HEK293 (cell line): ENCODE measurements at regions not wholly inside any gene's neighbourhood (a gene's known extent, or its start where the extent isn't known, plus 50 kb on each side); places are given as distances from the start of the nearest gene placed in this dataset.

Source experiments
- CTCF ChIA-PET: fragments of 350-600 bp; formaldehyde crosslinking; extraction: SDS; loops from one replicate; lab custom pipeline; 2021; ENCODE audit warnings: antibody characterized with exemption; lab: Yijun Ruan, JAX
- POLR2A ChIA-PET: fragments of 300-600 bp; formaldehyde crosslinking; extraction: SDS; loops from one replicate; lab custom pipeline; 2020; ENCODE audit warnings: antibody characterized with exemption, inconsistent platforms; lab: Yijun Ruan, JAX
- H3K27ac ChIP-seq: fragments of 200-500 bp; sonication (Bioruptor generic); 2 replicates; pipeline ENCODE4 v1.5.1; 2014; ENCODE audit warnings: low read depth, low read length, control low read depth, inconsistent platforms; ENCODE audit errors: extremely low read depth
- H3K36me3 ChIP-seq, 2 experiments: fragments of 200-500 bp in 1 of 2; sonication (Bioruptor generic) in 1 of 2; 1 replicate in 1 of 2; 2 replicates in 1 of 2; pipeline ENCODE4 v1.5.1; 2014 to 2017; ENCODE audit warnings: inconsistent platforms in 2 of 2, low read length in 2 of 2; ENCODE audit not compliant: control insufficient read depth in 2 of 2, insufficient read depth in 1 of 2
- H3K4me1 ChIP-seq: fragments of 200-500 bp; sonication (Bioruptor generic); 2 replicates; pipeline ENCODE4 v1.5.1; 2014; ENCODE audit warnings: mild to moderate bottlenecking, low read length, inconsistent platforms; ENCODE audit not compliant: control insufficient read depth, insufficient read depth
- H3K4me3 ChIP-seq: 2 replicates; pipeline ENCODE4 v1.5.1; 2011; ENCODE audit warnings: low read depth, mild to moderate bottlenecking, control low read depth, low read length, moderate library complexity
- H3K9me3 ChIP-seq: fragments of 200-500 bp; sonication (Bioruptor generic); 2 replicates; pipeline ENCODE4 v1.5.1; 2014; ENCODE audit warnings: low read depth, low read length, inconsistent platforms; ENCODE audit not compliant: control insufficient read depth, insufficient read depth
- BCL11B ChIP-seq: fragments of 450-650 bp; formaldehyde crosslinking; IDR thresholded peaks from 2 replicates; pipeline ENCODE4 v1.5.1; 2016; ENCODE audit warnings: low read depth, missing biosample characterization, missing genetic modification characterization
- PRDM1 ChIP-seq: fragments of 450-650 bp; formaldehyde crosslinking; IDR thresholded peaks from 2 replicates; pipeline ENCODE4; 2016; ENCODE audit warnings: missing biosample characterization, missing genetic modification characterization
- YY2 ChIP-seq: fragments of 450-650 bp; formaldehyde crosslinking; IDR thresholded peaks from 2 replicates; pipeline ENCODE4 v1.5.1; 2016; ENCODE audit warnings: missing biosample characterization, missing genetic modification characterization
- ZNF114 ChIP-seq: fragments of 450-650 bp; formaldehyde crosslinking; IDR thresholded peaks from 2 replicates; pipeline ENCODE4 v1.5.0; 2017; ENCODE audit warnings: missing biosample characterization, missing genetic modification characterization
- ZNF138 ChIP-seq: fragments of 450-650 bp; formaldehyde crosslinking; IDR thresholded peaks from 2 replicates; pipeline ENCODE4 v1.5.1; 2016; ENCODE audit warnings: missing biosample characterization, missing genetic modification characterization, borderline replicate concordance
- ZNF16 ChIP-seq: fragments of 450-650 bp; formaldehyde crosslinking; IDR thresholded peaks from 2 replicates; pipeline ENCODE4 v1.5.1; 2016; ENCODE audit warnings: low read depth, missing biosample characterization, missing genetic modification characterization
- ZNF239 ChIP-seq: fragments of 450-650 bp; formaldehyde crosslinking; IDR thresholded peaks from 2 replicates; pipeline ENCODE4 v1.5.1; 2016; ENCODE audit warnings: missing biosample characterization, missing genetic modification characterization
- ZNF274 ChIP-seq, 2 experiments: fragments of 200-500 bp in 1 of 2; fragments of 450-650 bp in 1 of 2; sonication (Bioruptor generic) in 1 of 2; formaldehyde crosslinking in 1 of 2; IDR thresholded peaks; 2 replicates each; pipeline versions ENCODE4 v1.5.1 to v1.6.1; 2014 to 2016; ENCODE audit warnings: borderline replicate concordance in 1 of 2, inconsistent platforms in 1 of 2, low read length in 1 of 2, missing biosample characterization in 1 of 2, missing genetic modification characterization in 1 of 2
- ZNF433 ChIP-seq: fragments of 450-650 bp; formaldehyde crosslinking; IDR thresholded peaks from 2 replicates; pipeline ENCODE4 v1.5.1; 2016; ENCODE audit warnings: missing biosample characterization, missing genetic modification characterization, low read depth
- ZNF560 ChIP-seq: fragments of 450-650 bp; formaldehyde crosslinking; IDR thresholded peaks from 2 replicates; pipeline ENCODE4 v1.5.1; 2017; ENCODE audit warnings: missing biosample characterization, missing genetic modification characterization, borderline replicate concordance
- ZNF610 ChIP-seq: fragments of 450-650 bp; formaldehyde crosslinking; IDR thresholded peaks from 2 replicates; pipeline ENCODE4 v1.5.1; 2016; ENCODE audit warnings: missing biosample characterization, missing genetic modification characterization, borderline replicate concordance
- ZNF76 ChIP-seq: fragments of 450-650 bp; formaldehyde crosslinking; IDR thresholded peaks from 2 replicates; pipeline ENCODE4; 2016; ENCODE audit warnings: low read depth, missing biosample characterization, missing genetic modification characterization, borderline replicate concordance
- TF ChIP-seq, protein P1 (sequence below): fragments of 450-650 bp; formaldehyde crosslinking; IDR thresholded peaks from 2 replicates; pipeline ENCODE4 v1.5.1; 2016; ENCODE audit warnings: missing biosample characterization, missing genetic modification characterization
- TF ChIP-seq, protein P2 (sequence below): fragments of 450-650 bp; formaldehyde crosslinking; conservative IDR thresholded peaks from 2 replicates; pipeline ENCODE4 v1.5.1; 2016; ENCODE audit warnings: low read depth, missing biosample characterization, missing genetic modification characterization
- TF ChIP-seq, protein P3 (sequence below): fragments of 450-650 bp; formaldehyde crosslinking; IDR thresholded peaks from 2 replicates; pipeline ENCODE4 v1.5.1; 2016; ENCODE audit warnings: missing biosample characterization, missing genetic modification characterization
- TF ChIP-seq, protein P4 (sequence below): fragments of 450-650 bp; formaldehyde crosslinking; IDR thresholded peaks from 2 replicates; pipeline ENCODE4 v1.5.1; 2017; ENCODE audit warnings: missing biosample characterization, missing genetic modification characterization
- TF ChIP-seq, protein P5 (sequence below): fragments of 450-650 bp; formaldehyde crosslinking; IDR thresholded peaks from 2 replicates; pipeline ENCODE4 v1.5.1; 2016; ENCODE audit warnings: missing biosample characterization, missing genetic modification characterization
- TF ChIP-seq, protein P6 (sequence below): fragments of 450-650 bp; formaldehyde crosslinking; IDR thresholded peaks from 2 replicates; pipeline ENCODE4 v1.5.1; 2017; ENCODE audit warnings: missing biosample characterization, missing genetic modification characterization

DNA sequence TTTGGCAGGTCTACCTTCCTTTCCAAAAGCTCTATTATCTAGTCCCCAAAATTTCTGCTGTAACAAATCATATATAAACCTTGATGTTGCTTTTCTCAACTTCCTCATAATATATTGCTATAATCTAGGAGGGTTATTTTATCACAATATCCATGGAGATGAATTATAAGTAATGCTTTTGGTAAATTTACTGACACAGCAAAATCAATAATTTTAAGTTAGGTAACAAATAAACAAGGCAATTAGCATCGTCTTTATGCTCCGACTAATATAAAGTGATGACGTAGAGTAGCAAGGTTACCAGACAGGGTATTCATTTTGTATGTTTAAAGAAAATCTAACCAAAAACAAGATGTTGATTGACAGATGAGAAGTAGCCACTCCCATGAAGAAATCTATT is 132.3 kb upstream of the ST8SIA4 start:
- no peak for TF ChIP-seq ZNF274 (IDR thresholded peaks at IDR 0.05; ENCODE audit: low read length)
- no peak for TF ChIP-seq ZNF274 (tag by site-specific recombination; IDR thresholded peaks at IDR 0.05; ENCODE audit: borderline replicate concordance)
- no peak for TF ChIP-seq ZNF114 (tag by site-specific recombination)
- no peak for TF ChIP-seq ZNF560 (tag by site-specific recombination)
- TF ChIP-seq ZNF239 (tag by site-specific recombination), result no peak
- TF ChIP-seq ZNF138 (tag by site-specific recombination), result no peak
- Histone ChIP-seq H3K4me3 (no peak overlapping the region), H3K36me3 (no peaks in the 10 kb centered on the region), H3K4me1 (no peaks in the 10 kb centered on the region), H3K27ac (no peak overlapping the region), H3K9me3 (no peaks in the 10 kb centered on the region)
- ChIA-PET POLR2A (no interaction called here), CTCF (no interaction called here)

DNA sequence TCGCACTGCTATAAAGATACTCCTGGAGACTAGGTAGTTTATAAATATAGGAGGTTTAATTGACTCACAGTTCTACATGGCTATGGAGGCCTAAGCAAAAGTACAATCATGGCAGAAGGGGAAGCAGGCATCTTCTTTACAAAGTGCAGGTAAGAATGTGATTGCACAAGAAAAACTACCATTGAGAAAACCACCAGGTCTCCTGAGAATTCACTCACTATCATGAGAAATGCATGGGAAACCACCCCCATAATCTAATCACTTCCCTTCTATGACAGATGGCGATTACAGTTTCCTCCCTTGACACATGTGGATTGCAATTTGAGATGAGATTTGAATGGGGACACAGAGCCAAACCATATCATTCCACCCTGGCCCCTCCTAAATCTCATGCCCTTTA is 121.2 kb upstream of the ST8SIA4 start:
- H3K36me3 ChIP-seq, result no peaks in the 10 kb centered on the region
- no peak overlapping the region for H3K4me3 ChIP-seq
- TF ChIP-seq PRDM1 (tag by site-specific recombination) (no peak), ZNF16 (tag by site-specific recombination) (no peak), ZNF76 (tag by site-specific recombination) (no peak), YY2 (tag by site-specific recombination) (no peak), ZNF610 (tag by site-specific recombination) (no peak)
- TF ChIP-seq, protein P1, sequence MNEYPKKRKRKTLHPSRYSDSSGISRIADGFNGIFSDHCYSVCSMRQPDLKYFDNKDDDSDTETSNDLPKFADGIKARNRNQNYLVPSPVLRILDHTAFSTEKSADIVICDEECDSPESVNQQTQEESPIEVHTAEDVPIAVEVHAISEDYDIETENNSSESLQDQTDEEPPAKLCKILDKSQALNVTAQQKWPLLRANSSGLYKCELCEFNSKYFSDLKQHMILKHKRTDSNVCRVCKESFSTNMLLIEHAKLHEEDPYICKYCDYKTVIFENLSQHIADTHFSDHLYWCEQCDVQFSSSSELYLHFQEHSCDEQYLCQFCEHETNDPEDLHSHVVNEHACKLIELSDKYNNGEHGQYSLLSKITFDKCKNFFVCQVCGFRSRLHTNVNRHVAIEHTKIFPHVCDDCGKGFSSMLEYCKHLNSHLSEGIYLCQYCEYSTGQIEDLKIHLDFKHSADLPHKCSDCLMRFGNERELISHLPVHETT (tag by site-specific recombination), result no peak
- TF ChIP-seq, protein P2, sequence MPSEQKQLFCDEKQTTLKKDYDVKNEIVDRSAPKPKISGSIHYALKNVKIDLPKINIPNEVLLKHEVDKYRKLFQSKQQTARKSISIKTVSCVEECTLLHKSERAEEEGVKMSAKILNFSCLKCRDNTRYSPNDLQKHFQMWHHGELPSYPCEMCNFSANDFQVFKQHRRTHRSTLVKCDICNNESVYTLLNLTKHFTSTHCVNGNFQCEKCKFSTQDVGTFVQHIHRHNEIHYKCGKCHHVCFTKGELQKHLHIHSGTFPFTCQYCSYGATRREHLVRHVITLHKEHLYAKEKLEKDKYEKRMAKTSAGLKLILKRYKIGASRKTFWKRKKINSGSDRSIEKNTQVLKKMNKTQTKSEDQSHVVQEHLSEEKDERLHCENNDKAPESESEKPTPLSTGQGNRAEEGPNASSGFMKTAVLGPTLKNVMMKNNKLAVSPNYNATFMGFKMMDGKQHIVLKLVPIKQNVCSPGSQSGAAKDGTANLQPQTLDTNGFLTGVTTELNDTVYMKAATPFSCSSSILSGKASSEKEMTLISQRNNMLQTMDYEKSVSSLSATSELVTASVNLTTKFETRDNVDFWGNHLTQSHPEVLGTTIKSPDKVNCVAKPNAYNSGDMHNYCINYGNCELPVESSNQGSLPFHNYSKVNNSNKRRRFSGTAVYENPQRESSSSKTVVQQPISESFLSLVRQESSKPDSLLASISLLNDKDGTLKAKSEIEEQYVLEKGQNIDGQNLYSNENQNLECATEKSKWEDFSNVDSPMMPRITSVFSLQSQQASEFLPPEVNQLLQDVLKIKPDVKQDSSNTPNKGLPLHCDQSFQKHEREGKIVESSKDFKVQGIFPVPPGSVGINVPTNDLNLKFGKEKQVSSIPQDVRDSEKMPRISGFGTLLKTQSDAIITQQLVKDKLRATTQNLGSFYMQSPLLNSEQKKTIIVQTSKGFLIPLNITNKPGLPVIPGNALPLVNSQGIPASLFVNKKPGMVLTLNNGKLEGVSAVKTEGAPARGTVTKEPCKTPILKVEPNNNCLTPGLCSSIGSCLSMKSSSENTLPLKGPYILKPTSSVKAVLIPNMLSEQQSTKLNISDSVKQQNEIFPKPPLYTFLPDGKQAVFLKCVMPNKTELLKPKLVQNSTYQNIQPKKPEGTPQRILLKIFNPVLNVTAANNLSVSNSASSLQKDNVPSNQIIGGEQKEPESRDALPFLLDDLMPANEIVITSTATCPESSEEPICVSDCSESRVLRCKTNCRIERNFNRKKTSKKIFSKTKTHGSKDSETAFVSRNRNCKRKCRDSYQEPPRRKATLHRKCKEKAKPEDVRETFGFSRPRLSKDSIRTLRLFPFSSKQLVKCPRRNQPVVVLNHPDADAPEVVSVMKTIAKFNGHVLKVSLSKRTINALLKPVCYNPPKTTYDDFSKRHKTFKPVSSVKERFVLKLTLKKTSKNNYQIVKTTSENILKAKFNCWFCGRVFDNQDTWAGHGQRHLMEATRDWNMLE, result no peak
- TF ChIP-seq, protein P3, sequence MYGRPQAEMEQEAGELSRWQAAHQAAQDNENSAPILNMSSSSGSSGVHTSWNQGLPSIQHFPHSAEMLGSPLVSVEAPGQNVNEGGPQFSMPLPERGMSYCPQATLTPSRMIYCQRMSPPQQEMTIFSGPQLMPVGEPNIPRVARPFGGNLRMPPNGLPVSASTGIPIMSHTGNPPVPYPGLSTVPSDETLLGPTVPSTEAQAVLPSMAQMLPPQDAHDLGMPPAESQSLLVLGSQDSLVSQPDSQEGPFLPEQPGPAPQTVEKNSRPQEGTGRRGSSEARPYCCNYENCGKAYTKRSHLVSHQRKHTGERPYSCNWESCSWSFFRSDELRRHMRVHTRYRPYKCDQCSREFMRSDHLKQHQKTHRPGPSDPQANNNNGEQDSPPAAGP (tag by site-specific recombination), result no peak
- ChIA-PET POLR2A (no interaction called here), CTCF (no interaction called here)
- no peak overlapping the region for H3K27ac ChIP-seq
- H3K9me3 ChIP-seq, result no peaks in the 10 kb centered on the region
- H3K4me1 ChIP-seq, result no peaks in the 10 kb centered on the region

DNA sequence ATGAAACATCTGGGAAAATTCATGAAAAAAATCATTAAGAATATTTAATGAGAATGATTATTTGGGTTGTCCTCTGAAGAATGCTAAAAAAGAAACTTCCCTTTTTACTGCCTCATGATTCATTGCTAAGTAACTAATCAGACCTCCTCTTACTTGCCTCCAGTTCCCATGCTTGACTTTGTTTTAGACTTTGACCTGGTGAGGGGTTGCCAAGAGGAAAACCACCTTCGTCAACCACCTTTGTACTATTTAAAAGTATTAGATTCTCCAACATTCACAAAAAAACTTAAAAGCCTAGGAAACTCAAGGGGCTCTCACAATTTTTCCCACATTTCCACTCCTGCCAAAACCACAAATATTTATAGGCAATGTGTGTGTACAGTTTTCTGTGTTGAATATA is 115.2 kb upstream of the ST8SIA4 start:
- H3K36me3 ChIP-seq, result no peaks in the 10 kb centered on the region
- no peak overlapping the region for H3K27ac ChIP-seq
- ChIA-PET CTCF (no interaction called here), POLR2A (no interaction called here)
- no peaks in the 10 kb centered on the region for H3K9me3 ChIP-seq
- H3K4me3 ChIP-seq, result no peak overlapping the region
- no peaks in the 10 kb centered on the region for H3K4me1 ChIP-seq
- TF ChIP-seq, protein P4, sequence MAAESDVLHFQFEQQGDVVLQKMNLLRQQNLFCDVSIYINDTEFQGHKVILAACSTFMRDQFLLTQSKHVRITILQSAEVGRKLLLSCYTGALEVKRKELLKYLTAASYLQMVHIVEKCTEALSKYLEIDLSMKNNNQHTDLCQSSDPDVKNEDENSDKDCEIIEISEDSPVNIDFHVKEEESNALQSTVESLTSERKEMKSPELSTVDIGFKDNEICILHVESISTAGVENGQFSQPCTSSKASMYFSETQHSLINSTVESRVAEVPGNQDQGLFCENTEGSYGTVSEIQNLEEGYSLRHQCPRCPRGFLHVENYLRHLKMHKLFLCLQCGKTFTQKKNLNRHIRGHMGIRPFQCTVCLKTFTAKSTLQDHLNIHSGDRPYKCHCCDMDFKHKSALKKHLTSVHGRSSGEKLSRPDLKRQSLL (tag by site-specific recombination), result no peak
- TF ChIP-seq BCL11B (tag by site-specific recombination) (no peak), ZNF433 (tag by site-specific recombination) (no peak)
- TF ChIP-seq, protein P5, sequence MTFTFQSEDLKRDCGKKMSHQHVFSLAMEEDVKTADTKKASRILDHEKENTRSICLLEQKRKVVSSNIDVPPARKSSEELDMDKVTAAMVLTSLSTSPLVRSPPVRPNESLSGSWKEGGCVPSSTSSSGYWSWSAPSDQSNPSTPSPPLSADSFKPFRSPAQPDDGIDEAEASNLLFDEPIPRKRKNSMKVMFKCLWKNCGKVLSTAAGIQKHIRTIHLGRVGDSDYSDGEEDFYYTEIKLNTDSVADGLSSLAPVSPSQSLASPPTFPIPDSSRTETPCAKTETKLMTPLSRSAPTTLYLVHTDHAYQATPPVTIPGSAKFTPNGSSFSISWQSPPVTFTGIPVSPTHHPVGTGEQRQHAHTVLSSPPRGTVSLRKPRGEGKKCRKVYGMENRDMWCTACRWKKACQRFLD (tag by site-specific recombination), result no peak
- TF ChIP-seq, protein P6, sequence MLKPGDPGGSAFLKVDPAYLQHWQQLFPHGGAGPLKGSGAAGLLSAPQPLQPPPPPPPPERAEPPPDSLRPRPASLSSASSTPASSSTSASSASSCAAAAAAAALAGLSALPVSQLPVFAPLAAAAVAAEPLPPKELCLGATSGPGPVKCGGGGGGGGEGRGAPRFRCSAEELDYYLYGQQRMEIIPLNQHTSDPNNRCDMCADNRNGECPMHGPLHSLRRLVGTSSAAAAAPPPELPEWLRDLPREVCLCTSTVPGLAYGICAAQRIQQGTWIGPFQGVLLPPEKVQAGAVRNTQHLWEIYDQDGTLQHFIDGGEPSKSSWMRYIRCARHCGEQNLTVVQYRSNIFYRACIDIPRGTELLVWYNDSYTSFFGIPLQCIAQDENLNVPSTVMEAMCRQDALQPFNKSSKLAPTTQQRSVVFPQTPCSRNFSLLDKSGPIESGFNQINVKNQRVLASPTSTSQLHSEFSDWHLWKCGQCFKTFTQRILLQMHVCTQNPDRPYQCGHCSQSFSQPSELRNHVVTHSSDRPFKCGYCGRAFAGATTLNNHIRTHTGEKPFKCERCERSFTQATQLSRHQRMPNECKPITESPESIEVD (tag by site-specific recombination), result no peak
